ENCODE measurements at regions not wholly inside any gene's neighbourhood (a gene's known extent, or its start where the extent isn't known, plus 50 kb on each side); places are given as distances from the start of the nearest gene placed in this dataset.

- TF ChIP-seq CTCF (IDR thresholded peaks at IDR 0.05) (no peak), POLR2A (IDR thresholded peaks at IDR 0.05) (no peak)
Measured at GRCh38 chr7:95693551-95694333, 78.6 kb upstream of the DYNC1I1 start.
